ENCODE measurements at regions not wholly inside any gene's neighbourhood (a gene's known extent, or its start where the extent isn't known, plus 50 kb on each side); places are given as distances from the start of the nearest gene placed in this dataset.

- TF ChIP-seq ZC3H11A (IDR thresholded peaks at IDR 0.05) (no peak), HEYL (CRISPR knock-in tag; IDR thresholded peaks at IDR 0.05) (no peak), FOXS1 (CRISPR knock-in tag; IDR thresholded peaks at IDR 0.05) (no peak), HOXB13 (CRISPR knock-in tag; IDR thresholded peaks at IDR 0.05; ENCODE audit: low read depth) (no peak), PHF8 (IDR thresholded peaks at IDR 0.05; ENCODE audit: borderline replicate concordance, low read depth) (no peak), RNF2 (IDR thresholded peaks at IDR 0.05; ENCODE audit: borderline replicate concordance, low read depth) (no peak), SMC3 (IDR thresholded peaks at IDR 0.05) (no peak)
Measured at GRCh38 chr12:77504466-77504865, 326.2 kb upstream of the NAV3 start (continued).

GRCh38 chr12:77500089-77500488, 330.6 kb upstream of the NAV3 start:
- ChIA-PET POLR2A (no interaction called here), CTCF (no interaction called here)
- no peak for DNase-seq (ENCODE audit: low read depth in 1 of 2, low spot score in 1 of 2)
- TF ChIP-seq RARB (CRISPR knock-in tag; IDR thresholded peaks at IDR 0.05) (no peak), SMC3 (IDR thresholded peaks at IDR 0.05) (no peak), TP53 (CRISPR knock-in tag; IDR thresholded peaks at IDR 0.05) (no peak), JUN (IDR thresholded peaks at IDR 0.05) (no peak), EP300 (IDR thresholded peaks at IDR 0.05) (no peak), FOSL2 (IDR thresholded peaks at IDR 0.05) (no peak), FOSL2 (CRISPR knock-in tag; IDR thresholded peaks at IDR 0.05) (no peak), MAFK (IDR thresholded peaks at IDR 0.05; ENCODE audit: partially characterized antibody) (no peak), MAZ (IDR thresholded peaks at IDR 0.05; ENCODE audit: borderline replicate concordance, low read depth, low read length) (no peak), HEYL (CRISPR knock-in tag; IDR thresholded peaks at IDR 0.05) (no peak), HOXB13 (CRISPR knock-in tag; IDR thresholded peaks at IDR 0.05; ENCODE audit: low read depth) (no peak), CBX8 (IDR thresholded peaks at IDR 0.05) (no peak)
- TF ChIP-seq, protein P1, sequence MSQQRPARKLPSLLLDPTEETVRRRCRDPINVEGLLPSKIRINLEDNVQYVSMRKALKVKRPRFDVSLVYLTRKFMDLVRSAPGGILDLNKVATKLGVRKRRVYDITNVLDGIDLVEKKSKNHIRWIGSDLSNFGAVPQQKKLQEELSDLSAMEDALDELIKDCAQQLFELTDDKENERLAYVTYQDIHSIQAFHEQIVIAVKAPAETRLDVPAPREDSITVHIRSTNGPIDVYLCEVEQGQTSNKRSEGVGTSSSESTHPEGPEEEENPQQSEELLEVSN (IDR thresholded peaks at IDR 0.05; ENCODE audit: borderline replicate concordance, low read depth) = no peak
- no peaks in the 10 kb centered on the region for H3K4me1 ChIP-seq
- no peak overlapping the region for H3K27ac ChIP-seq
- ATAC-seq = no peak
- no peak overlapping the region for H3K4me3 ChIP-seq
- H3K4me2 ChIP-seq = no peak overlapping the region
- no peaks in the 10 kb centered on the region for H3K9me3 ChIP-seq
- FAIRE-seq = no peak

- Histone ChIP-seq H3K4me1 (no peaks in the 10 kb centered on the region), H3K9me3 (no peaks in the 10 kb centered on the region), H3K4me2 (no peak overlapping the region), H3K4me3 (no peak overlapping the region), H3K27ac (no peak overlapping the region)
- no peak for TF ChIP-seq BCL3 (IDR thresholded peaks at IDR 0.05)
- no peak for FAIRE-seq
- CTCF ChIA-PET = interaction anchor here (0.6 to 0.7 kb wide), 3 partner anchors 14 to 128 kb away, joined by 3 to 4 read pairs (median 3); no protein-coding TSS in a partner anchor
- POLR2A ChIA-PET = no interaction called here
- no peak for DNase-seq (ENCODE audit: low read depth in 1 of 2, low spot score in 1 of 2)
- no peak for ATAC-seq
- 2% methylated on average over 1 of the region's 1 CpG for WGBS (ENCODE audit: missing lambda C conversion rate)
Measured at GRCh38 chr12:77497647-77498046, 333.0 kb upstream of the NAV3 start.

DNA sequence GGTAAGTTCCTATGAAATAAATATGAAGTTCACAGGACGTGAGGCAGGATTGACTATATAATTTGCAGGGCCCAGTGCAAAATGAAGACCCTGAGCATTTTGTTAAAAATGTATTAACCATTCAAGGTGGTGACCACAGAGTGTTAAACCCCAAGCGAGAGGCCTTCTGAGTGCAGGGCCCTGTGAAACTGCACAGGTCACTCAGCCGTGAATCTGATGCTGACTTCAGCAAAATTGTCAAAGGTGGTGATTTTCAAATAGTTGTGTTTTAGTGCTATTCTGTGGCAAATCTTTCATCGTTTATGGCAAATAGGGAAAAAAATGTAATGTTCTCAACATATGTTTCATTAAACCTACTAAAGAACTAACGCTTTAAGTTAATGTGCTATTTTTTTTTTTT, 334.0 kb upstream of the NAV3 start:
- FAIRE-seq (no peak), DNase-seq (ENCODE audit: low read depth in 1 of 2, low spot score in 1 of 2) (no peak), ATAC-seq (no peak)
- Histone ChIP-seq H3K4me1 (no peaks in the 10 kb centered on the region), H3K9me3 (no peaks in the 10 kb centered on the region), H3K27ac (no peak overlapping the region), H3K4me2 (no peak overlapping the region), H3K4me3 (no peak overlapping the region)
- no peak for TF ChIP-seq GATA3 (IDR thresholded peaks at IDR 0.05; ENCODE audit: borderline replicate concordance)
- TF ChIP-seq NFE2L2 (conservative IDR thresholded peaks at IDR 0.05; ENCODE audit: low read length) = no peak
- no peak for TF ChIP-seq SMC3 (IDR thresholded peaks at IDR 0.05)
- TF ChIP-seq ZNF302 (CRISPR knock-in tag; IDR thresholded peaks at IDR 0.05) = no peak
- no peak for TF ChIP-seq ZC3H11A (IDR thresholded peaks at IDR 0.05)
- peak; percentile 68 for TF ChIP-seq MAFK (IDR thresholded peaks at IDR 0.05; ENCODE audit: partially characterized antibody)
- 38% methylated on average over 5 of the region's 5 CpGs for WGBS (ENCODE audit: missing lambda C conversion rate)
- ChIA-PET POLR2A (no interaction called here), CTCF (interaction anchor here (0.7 kb wide), 2 partner anchors 15 to 27 kb away, joined by 3 to 4 read pairs; no protein-coding TSS in a partner anchor)

Data from A549 (cell line).